Stomach (tissue), 4 donors: ENCODE measurements at regions not wholly inside any gene's neighbourhood (a gene's known extent, or its start where the extent isn't known, plus 50 kb on each side); places are given as distances from the start of the nearest gene placed in this dataset.

Source experiments
- CTCF ChIP-seq, 7 experiments: fragments of 450-650 bp in 4 of 7; fragments of 200-600 bp in 3 of 7; sonication (generic) in 3 of 7; IDR thresholded peaks; one replicate each; pipeline ENCODE4 v1.5.1; 2016 to 2019; ENCODE audit warnings: antibody characterized with exemption in 7 of 7, control low read depth in 2 of 7, mild to moderate bottlenecking in 1 of 7
- POLR2A ChIP-seq, 4 donors: fragments of 450-650 bp; IDR thresholded peaks; one replicate each; pipeline ENCODE4 v1.6.1; 2016; ENCODE audit warnings: antibody characterized with exemption in 4 of 4, control low read depth in 2 of 4, mild to moderate bottlenecking in 1 of 4, moderate library complexity in 1 of 4

- no peak for TF ChIP-seq CTCF (IDR thresholded peaks at IDR 0.05)
- no peak for TF ChIP-seq POLR2A (IDR thresholded peaks at IDR 0.05)
Measured at GRCh38 chr13:47796816-47797215, 204.3 kb downstream of the SUCLA2 start.
